Body of pancreas (tissue), 4 donors: ENCODE measurements at regions not wholly inside any gene's neighbourhood (a gene's known extent, or its start where the extent isn't known, plus 50 kb on each side); places are given as distances from the start of the nearest gene placed in this dataset.

ENCODE experiments used
- ATAC-seq: fragments of 150-250 bp; one replicate; pipeline ENCODE4 v1.9.1; 2016
- DNase-seq, 4 donors: peaks; one replicate each; pipeline ENCODE4 v3.0.0-alpha.2; 2019
- H3K27ac ChIP-seq, 4 donors: fragments of 200-600 bp; sonication (generic); 1 replicate in 3 of 4; 2 replicates in 1 of 4; pipeline versions ENCODE4 v1.5.1 to v1.6.1; 2016 to 2019; ENCODE audit warnings: mild to moderate bottlenecking in 1 of 4, mixed read lengths in 1 of 4, moderate library complexity in 1 of 4
- H3K27me3 ChIP-seq, 2 donors: fragments of 200-600 bp; sonication (generic); one replicate each; pipeline ENCODE4 v1.6.0; 2016; ENCODE audit warnings: mild to moderate bottlenecking in 1 of 2
- H3K36me3 ChIP-seq, 2 donors: fragments of 200-600 bp; sonication (generic); replicated peaks in 1 of 2; 2 replicates each; pipeline ENCODE4 v1.5.1; 2016; ENCODE audit warnings: low read depth in 2 of 2; ENCODE audit not compliant: insufficient read depth in 1 of 2
- H3K4me1 ChIP-seq: fragments of 200-600 bp; sonication (generic); one replicate; pipeline ENCODE4 v1.6.0; 2016
- H3K4me3 ChIP-seq, 2 donors: fragments of 200-600 bp; sonication (generic); 1 replicate in 1 of 2; 2 replicates in 1 of 2; pipeline ENCODE4 v1.5.1; 2016 to 2019
- H3K9me3 ChIP-seq, 3 donors: fragments of 200-600 bp; sonication (generic); 1 replicate in 2 of 3; 2 replicates in 1 of 3; pipeline ENCODE4 v1.5.1; 2016
- POLR2A ChIP-seq, 3 donors: fragments of 450-650 bp; IDR thresholded peaks; one replicate each; pipeline ENCODE4 v1.6.1; 2016; ENCODE audit warnings: antibody characterized with exemption in 3 of 3, mild to moderate bottlenecking in 2 of 3
- whole genome bisulfite sequencing, 2 donors: methylation state at CpG; one replicate each; pipeline ENCODE4 v1.1.5; 2017; 5-methylcytosine and 5-hydroxymethylcytosine counted together
- intact Hi-C: fragments of 100-400 bp; cut with DNase I; formaldehyde crosslinking; loops from one replicate; pipeline ENCODE4 v1.15.1; 2023
- TF ChIP-seq, protein P1 (sequence below), 7 experiments: fragments of 450-650 bp in 4 of 7; fragments of 200-600 bp in 3 of 7; sonication (generic) in 3 of 7; IDR thresholded peaks; one replicate each; pipeline ENCODE4 v1.5.1; 2016 to 2019; ENCODE audit warnings: antibody characterized with exemption in 7 of 7

DNA sequence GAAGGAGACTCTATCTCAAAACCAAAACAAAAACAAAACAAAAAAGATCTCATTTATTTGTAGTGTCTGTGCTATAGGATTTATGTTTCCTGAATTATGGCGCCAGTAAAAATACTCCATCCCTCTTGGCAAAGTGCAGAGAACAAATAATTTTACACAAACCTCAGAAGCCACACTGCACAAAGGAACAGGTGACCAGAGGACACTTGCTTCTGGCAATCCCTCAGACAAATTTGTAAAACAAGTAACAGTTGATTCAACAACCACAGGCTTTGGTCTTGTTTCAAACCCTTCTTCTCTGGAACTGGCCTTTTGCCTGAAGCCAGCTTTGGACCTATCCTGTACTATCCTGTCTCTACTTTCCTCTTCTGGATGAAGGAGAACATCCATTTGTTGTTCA is 502.1 kb downstream of the DMAC1 start:
- H3K9me3 ChIP-seq: no peaks in the 10 kb centered on the region
- no peak for ATAC-seq
- WGBS, 2 donors: 80 to 95% methylated on average over 1 of the region's 1 CpG

DNA sequence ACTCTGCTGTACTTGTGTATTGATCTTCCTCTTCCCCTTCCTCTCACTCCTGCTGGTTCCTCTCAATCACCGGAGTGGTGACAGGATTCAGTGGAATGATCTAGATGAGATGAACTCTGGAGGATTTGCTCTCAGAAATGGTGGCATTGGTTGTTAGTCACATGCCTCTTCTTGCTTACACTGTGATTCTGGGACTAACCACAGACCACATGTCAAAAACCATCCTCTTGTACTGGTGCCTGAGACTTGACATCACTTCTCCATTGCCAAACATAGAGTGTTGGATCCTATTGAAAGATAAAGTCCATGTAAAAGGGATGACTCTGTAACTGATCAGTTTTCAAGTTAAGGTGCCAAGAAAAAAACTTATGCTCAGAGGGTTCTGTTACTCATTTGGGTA is 506.5 kb downstream of the DMAC1 start:
- WGBS, 2 donors: 93 to 100% methylated on average over 1 of the region's 1 CpG
- Histone ChIP-seq H3K4me1 (no peaks in the 10 kb centered on the region), H3K27ac (no peak overlapping the region), H3K4me3 (no peak overlapping the region), H3K9me3 (no peaks in the 10 kb centered on the region), H3K36me3 (no peaks in the 10 kb centered on the region), H3K27me3 (no peaks in the 10 kb centered on the region)
- no peak for ATAC-seq
- TF ChIP-seq POLR2A (IDR thresholded peaks at IDR 0.05): no peak
- TF ChIP-seq, protein P1, sequence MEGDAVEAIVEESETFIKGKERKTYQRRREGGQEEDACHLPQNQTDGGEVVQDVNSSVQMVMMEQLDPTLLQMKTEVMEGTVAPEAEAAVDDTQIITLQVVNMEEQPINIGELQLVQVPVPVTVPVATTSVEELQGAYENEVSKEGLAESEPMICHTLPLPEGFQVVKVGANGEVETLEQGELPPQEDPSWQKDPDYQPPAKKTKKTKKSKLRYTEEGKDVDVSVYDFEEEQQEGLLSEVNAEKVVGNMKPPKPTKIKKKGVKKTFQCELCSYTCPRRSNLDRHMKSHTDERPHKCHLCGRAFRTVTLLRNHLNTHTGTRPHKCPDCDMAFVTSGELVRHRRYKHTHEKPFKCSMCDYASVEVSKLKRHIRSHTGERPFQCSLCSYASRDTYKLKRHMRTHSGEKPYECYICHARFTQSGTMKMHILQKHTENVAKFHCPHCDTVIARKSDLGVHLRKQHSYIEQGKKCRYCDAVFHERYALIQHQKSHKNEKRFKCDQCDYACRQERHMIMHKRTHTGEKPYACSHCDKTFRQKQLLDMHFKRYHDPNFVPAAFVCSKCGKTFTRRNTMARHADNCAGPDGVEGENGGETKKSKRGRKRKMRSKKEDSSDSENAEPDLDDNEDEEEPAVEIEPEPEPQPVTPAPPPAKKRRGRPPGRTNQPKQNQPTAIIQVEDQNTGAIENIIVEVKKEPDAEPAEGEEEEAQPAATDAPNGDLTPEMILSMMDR (IDR thresholded peaks at IDR 0.05): no peak
- intact Hi-C loops: no loop called here
- no peak for DNase-seq

More for the DNA sequence above, 502.1 kb downstream of the DMAC1 start:
- TF ChIP-seq, protein P1 (IDR thresholded peaks at IDR 0.05): no peak
- TF ChIP-seq POLR2A (IDR thresholded peaks at IDR 0.05): no peak
- Histone ChIP-seq H3K27me3 (no peaks in the 10 kb centered on the region), H3K4me3 (no peak overlapping the region), H3K36me3 (no peaks in the 10 kb centered on the region), H3K4me1 (no peaks in the 10 kb centered on the region), H3K27ac (no peak overlapping the region)
- intact Hi-C loops: no loop called here
- DNase-seq: no peak

DNA sequence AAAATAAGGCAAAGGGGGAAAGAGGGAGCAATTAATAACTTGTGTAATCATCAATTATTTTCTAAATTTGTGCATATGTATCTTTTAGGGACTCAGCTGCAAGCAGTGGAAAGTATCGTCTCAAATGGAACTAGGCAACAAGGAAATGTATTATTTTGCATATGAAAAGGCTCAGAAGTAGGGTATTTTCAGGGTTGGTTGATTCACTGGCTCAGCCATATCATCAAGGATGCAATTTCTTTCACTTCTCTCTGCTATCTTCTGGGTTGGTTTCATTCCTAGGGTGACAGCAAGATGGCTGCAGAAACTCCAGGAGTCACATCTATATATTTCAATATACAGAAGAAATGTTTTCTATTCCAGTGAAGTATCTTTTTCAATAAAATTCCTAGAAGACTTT is 509.8 kb downstream of the DMAC1 start:
- no peak overlapping the region for H3K27ac ChIP-seq
- H3K4me3 ChIP-seq: no peak overlapping the region
- no peaks in the 10 kb centered on the region for H3K27me3 ChIP-seq
- TF ChIP-seq POLR2A (IDR thresholded peaks at IDR 0.05): no peak
- TF ChIP-seq, protein P1 (IDR thresholded peaks at IDR 0.05): no peak
- intact Hi-C loops: no loop called here
- no peaks in the 10 kb centered on the region for H3K36me3 ChIP-seq
- ATAC-seq: no peak
- no peak for DNase-seq
- no peaks in the 10 kb centered on the region for H3K4me1 ChIP-seq
- no peaks in the 10 kb centered on the region for H3K9me3 ChIP-seq
- WGBS, 2 donors: 88 to 90% methylated on average over 1 of the region's 1 CpG

DNA sequence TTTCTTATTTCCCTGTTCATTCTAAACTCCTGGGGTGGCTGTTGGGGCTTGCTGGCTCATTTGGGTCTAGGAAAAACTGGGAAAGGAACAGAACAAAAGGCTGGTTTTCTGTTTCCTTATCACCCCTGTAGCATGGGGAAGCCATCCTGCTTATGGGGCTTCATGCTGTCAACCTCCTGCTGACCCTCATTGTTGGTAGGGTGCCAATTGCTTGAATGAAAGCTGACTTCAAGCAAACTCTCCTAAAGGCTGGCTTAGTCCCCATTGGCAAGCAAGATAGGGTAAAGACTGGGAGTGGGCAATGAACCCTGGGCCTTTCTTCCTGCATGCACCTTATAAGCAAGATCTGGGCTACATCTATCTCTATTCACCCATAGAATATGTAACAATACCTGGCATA is 511.6 kb downstream of the DMAC1 start:
- no peak for DNase-seq
- TF ChIP-seq, protein P1 (IDR thresholded peaks at IDR 0.05): no peak
- TF ChIP-seq POLR2A (IDR thresholded peaks at IDR 0.05): no peak
- Histone ChIP-seq H3K4me3 (no peak overlapping the region), H3K36me3 (no peaks in the 10 kb centered on the region), H3K4me1 (no peaks in the 10 kb centered on the region), H3K27ac (no peak overlapping the region), H3K9me3 (no peaks in the 10 kb centered on the region), H3K27me3 (no peaks in the 10 kb centered on the region)
- ATAC-seq: no peak
- intact Hi-C loops: no loop called here

DNA sequence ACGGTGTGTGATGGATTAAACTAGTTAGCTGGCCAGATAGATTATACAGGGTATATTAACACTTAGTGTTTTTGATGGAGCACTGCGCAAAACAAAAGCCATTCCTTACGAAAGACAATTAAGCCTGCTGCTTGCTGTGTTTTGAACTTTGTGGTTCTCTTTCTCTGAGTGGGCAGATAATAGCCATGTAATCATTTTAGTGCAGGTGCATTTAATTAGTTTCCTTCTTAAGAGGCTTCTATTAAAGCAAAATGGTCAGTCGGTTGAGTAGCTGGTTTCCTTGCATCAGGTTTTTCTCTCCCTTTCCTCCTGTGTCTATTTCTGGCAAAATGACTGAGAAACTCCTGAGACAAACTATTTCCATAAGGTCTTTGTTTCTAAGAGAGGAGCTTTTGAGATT is 512.5 kb downstream of the DMAC1 start:
- no peak for ATAC-seq
- Histone ChIP-seq H3K27ac (no peak overlapping the region), H3K9me3 (no peaks in the 10 kb centered on the region), H3K4me1 (no peaks in the 10 kb centered on the region), H3K36me3 (no peaks in the 10 kb centered on the region), H3K4me3 (no peak overlapping the region), H3K27me3 (no peaks in the 10 kb centered on the region)
- intact Hi-C loops: no loop called here
- TF ChIP-seq, protein P1 (IDR thresholded peaks at IDR 0.05): no peak
- no peak for TF ChIP-seq POLR2A (IDR thresholded peaks at IDR 0.05)
- 53 to 63% methylated on average over 4 of the region's 4 CpGs for WGBS, 2 donors
- no peak for DNase-seq
